Esophagus (tissue), 2 donors: ENCODE measurements at regions not wholly inside any gene's neighbourhood (a gene's known extent, or its start where the extent isn't known, plus 50 kb on each side); places are given as distances from the start of the nearest gene placed in this dataset.

Experiments
- H3K27ac ChIP-seq, 2 donors: one replicate each; pipeline ENCODE4 v1.5.1; 2013; ENCODE audit warnings: low read depth in 2 of 2, mild to moderate bottlenecking in 2 of 2, inconsistent platforms in 1 of 2, low read length in 1 of 2, moderate library complexity in 1 of 2
- H3K27me3 ChIP-seq, 2 donors: one replicate each; pipeline ENCODE4 v1.6.1; 2013; ENCODE audit warnings: low read length in 2 of 2, control low read depth in 1 of 2, mild to moderate bottlenecking in 1 of 2; ENCODE audit not compliant: insufficient read depth in 2 of 2, control insufficient read depth in 1 of 2
- H3K36me3 ChIP-seq, 2 donors: one replicate each; pipeline ENCODE4 v1.6.1; 2013; ENCODE audit warnings: low read length in 1 of 2; ENCODE audit not compliant: control insufficient read depth in 2 of 2, insufficient read depth in 2 of 2
- H3K4me1 ChIP-seq, 2 donors: one replicate each; pipeline ENCODE4 v1.6.1; 2013; ENCODE audit warnings: low read length in 1 of 2; ENCODE audit not compliant: control insufficient read depth in 2 of 2, insufficient read depth in 2 of 2
- H3K4me3 ChIP-seq, 2 donors: one replicate each; pipeline ENCODE4 v1.5.1; 2013; ENCODE audit warnings: low read length in 2 of 2, mild to moderate bottlenecking in 2 of 2, low read depth in 1 of 2, moderate library complexity in 1 of 2
- H3K9me3 ChIP-seq, 2 donors: one replicate each; pipeline ENCODE4 v1.6.1; 2013; ENCODE audit warnings: mild to moderate bottlenecking in 2 of 2, low read depth in 1 of 2, low read length in 1 of 2, moderate library complexity in 1 of 2; ENCODE audit not compliant: control insufficient read depth in 2 of 2, insufficient read depth in 1 of 2
- WGBS, 2 donors: extraction: QIAGEN DNeasy Blood & Tissue Kit; methylation state at CpG; one replicate each; pipeline ENCODE4 v1.1.7; 2013; 5-methylcytosine and 5-hydroxymethylcytosine counted together
- donor health status: healthy with polysubstance abuse.
- donor health status: Bipolar disorder and iron deficiency.

DNA sequence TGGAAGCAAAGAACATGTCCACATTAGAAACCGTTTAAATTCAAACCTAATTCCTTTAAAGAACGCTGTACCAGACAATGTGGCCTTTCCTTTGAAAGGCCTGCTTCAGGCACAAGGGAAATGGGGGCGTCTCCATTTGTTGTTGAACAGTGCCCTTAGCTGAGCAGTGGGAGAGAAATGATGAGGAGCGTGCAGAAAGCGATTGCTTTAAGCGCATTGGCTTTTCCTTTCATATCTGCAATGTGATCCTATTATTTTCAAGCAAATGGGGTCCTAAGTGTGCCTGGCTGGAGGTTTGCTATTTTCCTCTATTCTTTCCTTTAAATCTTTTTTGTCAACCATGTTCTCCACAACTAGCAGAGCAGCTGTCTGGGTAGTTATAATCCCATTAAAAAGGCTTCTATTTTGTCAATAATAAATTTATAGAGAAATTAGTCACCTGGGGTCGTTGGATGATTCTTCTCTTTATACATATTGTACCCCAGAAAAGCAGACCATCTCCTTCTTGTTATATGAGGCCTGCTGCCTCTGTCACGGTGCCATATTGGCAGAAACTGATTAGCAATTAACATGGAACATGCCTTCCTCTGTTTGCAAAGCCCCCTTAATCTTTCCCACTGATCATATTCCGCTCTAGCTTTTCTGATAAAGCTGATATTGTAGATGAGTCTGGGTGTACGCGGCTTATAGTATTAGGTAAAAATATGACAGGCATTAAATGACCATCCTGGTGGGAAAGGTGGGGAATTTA lies 151.1 kb upstream of the JAG1 start:
- H3K27me3 ChIP-seq, result no peaks in the 10 kb centered on the region
- H3K36me3 ChIP-seq, result no peaks in the 10 kb centered on the region
- no peak overlapping the region for H3K27ac ChIP-seq
- no peak overlapping the region for H3K4me3 ChIP-seq
- WGBS, 2 donors, result 87 to 89% methylated on average over 11 of the region's 11 CpGs
- no peaks in the 10 kb centered on the region for H3K9me3 ChIP-seq
- H3K4me1 ChIP-seq, result no peaks in the 10 kb centered on the region

- Histone ChIP-seq H3K27me3 (no peaks in the 10 kb centered on the region), H3K9me3 (no peaks in the 10 kb centered on the region), H3K4me1 (no peaks in the 10 kb centered on the region), H3K4me3 (no peak overlapping the region), H3K27ac (no peak overlapping the region), H3K36me3 (no peaks in the 10 kb centered on the region)
- WGBS, 2 donors, result 68 to 69% methylated on average over 1 of the region's 1 CpG
Observed at GRCh38 chr20:10826111-10826510, 152.3 kb upstream of the JAG1 start.

DNA sequence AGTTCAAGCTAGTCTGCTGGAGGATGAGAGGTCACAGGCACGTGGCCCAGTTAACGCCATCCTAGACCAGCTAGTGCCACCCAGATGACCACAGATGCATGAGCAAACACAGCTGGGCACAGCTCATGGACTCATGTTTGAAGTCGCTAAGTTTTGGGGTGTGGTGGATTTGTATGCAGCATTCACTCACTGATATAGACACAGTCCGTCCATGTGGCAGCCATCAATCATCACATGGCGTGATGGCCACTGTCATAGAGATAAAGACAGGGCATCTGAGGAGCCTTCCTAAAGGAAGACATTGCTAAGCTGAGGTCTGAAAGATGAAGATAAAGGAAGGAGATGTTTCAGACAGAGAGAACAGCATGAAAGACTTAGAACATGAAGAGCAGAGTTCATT lies 154.4 kb upstream of the JAG1 start:
- Histone ChIP-seq H3K9me3 (no peaks in the 10 kb centered on the region), H3K36me3 (no peaks in the 10 kb centered on the region), H3K27me3 (no peaks in the 10 kb centered on the region), H3K4me3 (no peak overlapping the region), H3K27ac (no peak overlapping the region), H3K4me1 (no peaks in the 10 kb centered on the region)
- 78 to 80% methylated on average over 5 of the region's 5 CpGs for WGBS, 2 donors

DNA sequence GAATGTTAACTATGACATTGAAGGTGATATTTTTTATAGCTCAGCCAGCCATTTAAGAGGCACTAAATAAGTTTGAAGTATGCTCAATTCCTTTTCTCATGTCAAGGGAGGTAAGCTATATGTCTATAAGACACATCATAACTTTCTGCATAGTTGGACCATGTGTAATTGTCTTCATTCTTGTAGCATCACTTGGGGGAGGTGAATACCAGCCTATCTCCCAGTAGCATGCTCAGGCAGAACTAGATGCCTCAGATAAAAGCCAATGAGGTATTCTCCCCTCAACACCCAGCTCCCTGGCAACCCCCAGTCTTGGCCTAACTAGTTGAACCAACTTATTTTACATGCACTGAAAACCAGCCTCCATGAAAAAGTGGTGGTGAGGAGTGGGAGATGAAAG lies 158.3 kb upstream of the JAG1 start:
- H3K27me3 ChIP-seq, result no peaks in the 10 kb centered on the region
- H3K9me3 ChIP-seq, result no peaks in the 10 kb centered on the region
- H3K36me3 ChIP-seq, result no peaks in the 10 kb centered on the region
- no peaks in the 10 kb centered on the region for H3K4me1 ChIP-seq
- H3K27ac ChIP-seq, result no peak overlapping the region
- H3K4me3 ChIP-seq, result no peak overlapping the region

DNA sequence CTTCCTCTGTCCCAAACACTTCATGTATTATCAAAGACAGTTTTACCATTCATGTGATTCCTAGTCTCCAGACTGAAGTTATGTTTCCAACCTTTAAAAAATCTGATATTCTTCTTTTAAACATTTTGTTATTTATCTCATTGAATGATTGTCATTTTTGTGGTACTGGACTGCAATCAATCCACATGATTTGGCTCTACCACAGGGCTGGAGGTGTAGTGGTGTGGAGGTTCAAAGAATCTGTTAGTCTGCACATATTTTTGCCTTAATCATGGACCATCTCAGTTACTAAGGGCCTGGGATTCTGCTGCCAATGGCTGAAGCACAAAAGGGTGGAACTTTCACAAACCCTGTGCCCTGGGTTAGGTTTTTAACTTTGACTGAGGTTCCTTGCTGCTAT lies 164.1 kb upstream of the JAG1 start:
- Histone ChIP-seq H3K9me3 (no peaks in the 10 kb centered on the region), H3K27ac (no peak overlapping the region), H3K27me3 (no peaks in the 10 kb centered on the region), H3K4me1 (no peaks in the 10 kb centered on the region), H3K4me3 (no peak overlapping the region), H3K36me3 (no peaks in the 10 kb centered on the region)

- no peaks in the 10 kb centered on the region for H3K36me3 ChIP-seq
- 86% methylated on average over 3 of the region's 3 CpGs for WGBS, 2 donors
- H3K27me3 ChIP-seq, result no peaks in the 10 kb centered on the region
- H3K4me3 ChIP-seq, result no peak overlapping the region
- H3K27ac ChIP-seq, result no peak overlapping the region
- H3K4me1 ChIP-seq, result no peaks in the 10 kb centered on the region
- no peaks in the 10 kb centered on the region for H3K9me3 ChIP-seq
Observed at GRCh38 chr20:10842116-10842515, 168.3 kb upstream of the JAG1 start.

DNA sequence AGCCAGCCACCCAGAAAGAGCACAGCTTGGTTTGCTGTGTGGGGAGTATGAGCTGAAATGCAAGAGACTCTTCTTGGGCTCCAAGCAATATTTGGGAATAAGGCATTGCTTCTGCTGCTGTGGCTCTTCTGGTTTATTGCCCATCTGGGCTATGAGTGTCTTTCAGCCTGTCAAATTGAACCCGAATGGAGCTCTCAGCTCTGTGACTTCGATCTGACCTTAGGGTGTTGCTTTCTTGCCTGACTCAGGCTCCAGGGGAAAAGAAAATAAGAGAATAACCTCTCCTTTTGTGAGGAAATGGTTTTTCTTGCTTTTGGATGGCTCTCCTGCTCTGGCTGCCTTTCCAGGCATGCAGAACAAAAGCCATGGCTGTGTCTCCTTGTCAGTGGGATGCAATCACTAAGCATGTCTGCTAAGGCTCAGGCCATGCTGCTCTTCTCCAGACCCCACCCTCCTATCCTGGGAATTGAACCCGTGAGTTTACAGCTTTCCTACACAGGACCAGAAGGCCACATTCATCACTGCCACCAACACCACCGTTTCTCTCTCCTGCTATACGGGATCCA lies 169.4 kb upstream of the JAG1 start:
- Histone ChIP-seq H3K9me3 (no peaks in the 10 kb centered on the region), H3K27ac (no peak overlapping the region), H3K4me3 (no peak overlapping the region), H3K36me3 (no peaks in the 10 kb centered on the region), H3K4me1 (no peaks in the 10 kb centered on the region), H3K27me3 (no peaks in the 10 kb centered on the region)
- whole genome bisulfite sequencing, 2 donors, result 74 to 82% methylated on average over 5 of the region's 5 CpGs

DNA sequence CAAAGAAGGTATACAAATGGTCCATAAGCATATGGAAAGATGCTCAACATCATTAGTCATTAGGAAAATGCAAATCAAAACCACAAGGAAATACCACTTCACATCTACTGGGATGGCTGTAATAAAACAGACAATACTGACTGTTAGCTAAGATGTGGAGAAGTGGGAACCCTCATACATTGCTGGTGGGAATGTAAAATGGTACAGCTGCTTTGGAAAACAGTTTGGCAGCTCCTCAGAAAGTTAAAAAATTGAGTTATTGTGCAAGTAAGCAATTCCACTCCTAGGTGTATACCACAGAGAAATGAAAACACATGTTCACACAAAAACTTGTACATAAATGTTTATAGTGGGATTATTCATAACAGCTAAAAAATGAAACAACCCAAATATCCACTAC lies 173.0 kb upstream of the JAG1 start:
- Histone ChIP-seq H3K27ac (no peak overlapping the region), H3K4me3 (no peak overlapping the region), H3K36me3 (no peaks in the 10 kb centered on the region), H3K27me3 (no peaks in the 10 kb centered on the region), H3K9me3 (no peaks in the 10 kb centered on the region), H3K4me1 (no peaks in the 10 kb centered on the region)

DNA sequence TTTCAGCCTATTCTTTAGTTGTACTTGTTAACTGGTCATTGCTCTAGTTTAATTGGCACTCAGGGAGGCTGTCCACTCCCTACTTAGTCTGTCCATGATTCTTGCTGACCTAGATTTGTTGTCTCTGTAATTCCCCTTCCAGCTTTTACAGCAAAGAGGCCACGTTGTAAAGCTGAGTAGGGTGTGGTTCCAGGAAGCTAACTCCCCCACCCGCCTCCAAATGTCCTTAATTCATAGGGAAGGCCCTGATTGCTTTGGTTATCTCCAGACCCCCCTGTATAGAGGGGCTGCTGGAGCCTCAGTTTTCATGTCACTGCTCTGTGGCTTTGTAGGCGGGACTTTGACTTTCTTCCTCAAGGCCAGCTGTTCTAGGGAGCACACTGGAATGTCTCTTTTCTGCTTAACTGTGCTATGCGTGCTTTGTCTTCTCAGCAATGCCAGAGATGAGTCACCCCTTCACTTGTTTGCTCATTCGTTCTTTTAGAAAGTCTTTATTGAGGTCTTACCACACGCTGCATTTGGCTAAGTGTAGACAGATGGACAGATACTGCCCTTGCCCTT lies 175.1 kb upstream of the JAG1 start:
- Histone ChIP-seq H3K27ac (peak overlapping the region in 1 of 2 donors; percentile 50), H3K27me3 (no peaks in the 10 kb centered on the region), H3K9me3 (peaks cover 0 to 2% of the 10 kb centered on the region in 2 donors), H3K36me3 (no peaks in the 10 kb centered on the region), H3K4me1 (no peaks in the 10 kb centered on the region), H3K4me3 (no peak overlapping the region)
- 29 to 44% methylated on average over 6 of the region's 6 CpGs for WGBS, 2 donors

DNA sequence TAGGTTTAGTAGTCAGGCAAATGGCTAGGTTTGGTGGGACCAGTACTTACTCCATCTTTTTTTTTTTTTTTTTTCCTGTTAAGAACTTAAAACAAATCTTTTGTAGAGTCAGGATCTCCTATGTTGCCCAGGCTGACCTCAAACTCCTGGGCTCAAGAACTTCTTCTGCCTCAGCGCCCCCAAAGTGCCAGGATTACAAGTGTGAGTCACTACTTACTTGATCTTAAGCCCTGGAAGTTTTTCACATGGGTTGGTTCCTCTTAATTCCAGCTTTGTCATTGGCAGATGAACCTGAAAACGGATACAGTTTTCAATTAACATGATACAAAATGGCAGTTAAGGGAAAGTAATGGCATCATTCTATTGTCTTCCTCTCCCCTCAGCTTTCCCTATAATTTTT lies 179.4 kb upstream of the JAG1 start:
- H3K27me3 ChIP-seq, result no peaks in the 10 kb centered on the region
- H3K9me3 ChIP-seq, result peaks cover 0 to 2% of the 10 kb centered on the region in 2 donors
- H3K27ac ChIP-seq, result no peak overlapping the region
- H3K4me1 ChIP-seq, result no peaks in the 10 kb centered on the region
- no peaks in the 10 kb centered on the region for H3K36me3 ChIP-seq
- 64 to 85% methylated on average over 2 of the region's 2 CpGs for WGBS, 2 donors
- H3K4me3 ChIP-seq, result no peak overlapping the region
